ENCODE measurements at regions not wholly inside any gene's neighbourhood (a gene's known extent, or its start where the extent isn't known, plus 50 kb on each side); places are given as distances from the start of the nearest gene placed in this dataset.
"Not testable (repeated sequence)": the region's sequence is repeated elsewhere in the genome, so short reads cannot be mapped to it uniquely, and the experiment has no call there.

DNA sequence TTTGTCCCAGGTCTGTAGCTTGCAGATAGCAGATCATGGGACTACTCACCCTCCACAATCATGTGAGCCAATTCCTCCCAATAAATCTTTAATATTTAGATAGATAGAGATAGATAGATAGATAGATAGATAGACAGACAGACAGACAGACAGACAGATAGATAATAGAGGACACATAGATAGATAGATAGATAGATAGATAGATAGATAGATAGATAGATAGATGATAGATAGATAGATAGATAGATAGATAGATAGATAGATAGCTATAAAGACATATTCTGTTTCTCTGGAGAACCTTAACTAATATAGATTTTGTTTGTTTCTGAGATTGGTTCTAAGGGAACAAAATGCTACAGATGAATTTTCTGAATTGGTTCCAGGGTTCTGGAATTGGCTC is 82.3 kb upstream of the PRDX6 start:
- in situ Hi-C loops (cut with MboI; ENCODE audit: low sequenced_read_pairs), result not testable (repeated sequence)

DNA sequence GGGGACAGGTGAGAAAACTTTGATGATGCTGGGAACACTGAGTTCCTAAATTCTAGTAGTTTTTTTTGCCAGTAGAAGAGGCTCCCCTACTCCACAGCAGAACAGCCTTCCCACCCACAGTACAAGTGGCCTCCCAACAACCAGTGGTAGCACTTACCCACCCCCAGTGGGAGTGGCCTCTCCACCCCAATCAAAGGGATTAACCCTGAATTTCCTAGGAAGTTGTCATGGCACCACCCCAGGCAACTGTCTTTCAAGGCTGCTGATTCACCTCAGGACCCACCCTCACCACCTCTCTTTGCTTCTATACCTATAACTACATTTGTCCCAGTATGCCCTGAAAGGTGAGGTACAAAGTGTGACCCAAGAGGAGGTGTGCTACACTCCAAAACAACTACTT is 81.4 kb upstream of the PRDX6 start:
- in situ Hi-C loops (cut with MboI; ENCODE audit: low sequenced_read_pairs), result no loop called here

- in situ Hi-C loops (cut with MboI; ENCODE audit: low sequenced_read_pairs), result loop anchor here (25.0 kb wide), 1 partner anchor 1337 kb away; no protein-coding TSS in a partner anchor
Observed at GRCh38 chr1:173400387-173400995, 76.6 kb upstream of the PRDX6 start.

DNA sequence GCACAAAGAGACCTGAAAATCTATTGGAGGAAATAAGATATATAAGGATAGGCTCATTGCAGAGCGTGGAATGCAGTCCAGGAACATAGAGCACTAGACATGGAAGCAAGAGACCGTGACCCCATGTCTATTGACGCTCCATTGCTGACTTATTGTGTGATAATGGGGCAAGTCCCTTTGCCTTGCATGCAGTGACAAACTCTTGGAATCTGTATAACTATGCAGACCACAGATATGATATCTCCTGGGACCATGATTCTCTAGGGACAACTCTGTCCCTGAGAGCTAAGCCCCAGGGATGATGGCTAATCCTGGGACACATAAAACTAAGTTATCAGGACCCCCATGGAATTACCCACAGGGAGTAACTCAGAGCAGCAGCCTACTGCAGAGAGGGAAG is 73.1 kb upstream of the PRDX6 start:
- in situ Hi-C loops (cut with MboI; ENCODE audit: low sequenced_read_pairs), result loop anchor here (25.0 kb wide), 1 partner anchor 1333 kb away; no protein-coding TSS in a partner anchor

- in situ Hi-C loops (cut with MboI; ENCODE audit: low sequenced_read_pairs), result loop anchor here (25.0 kb wide), 1 partner anchor 1332 kb away; no protein-coding TSS in a partner anchor
Observed at GRCh38 chr1:173405281-173405680, 71.9 kb upstream of the PRDX6 start.

DNA sequence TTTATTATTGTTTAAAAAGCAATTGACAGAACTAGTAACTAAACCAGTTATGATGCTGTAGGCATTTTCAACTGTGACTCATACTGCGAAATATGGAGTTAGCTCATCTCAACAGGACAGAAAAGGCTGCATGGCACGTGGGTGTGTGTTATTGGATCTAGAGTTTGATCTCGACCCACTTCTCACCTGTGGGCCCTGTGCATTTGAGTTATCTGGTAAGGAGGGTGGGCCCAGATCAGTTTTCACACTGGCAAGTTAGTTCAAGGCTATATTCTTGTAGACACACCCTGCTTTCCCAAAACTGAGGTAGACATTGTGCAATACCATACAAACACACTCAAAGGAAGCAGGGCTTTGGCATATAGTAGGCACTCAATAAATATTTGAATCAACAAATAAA is 71.3 kb upstream of the PRDX6 start:
- in situ Hi-C loops (cut with MboI; ENCODE audit: low sequenced_read_pairs), result loop anchor here (25.0 kb wide), 1 partner anchor 1331 kb away; no protein-coding TSS in a partner anchor

- in situ Hi-C loops (cut with MboI; ENCODE audit: low sequenced_read_pairs), result loop anchor here (25.0 kb wide), 1 partner anchor 1330 kb away; no protein-coding TSS in a partner anchor
Observed at GRCh38 chr1:173406783-173407230, 70.3 kb upstream of the PRDX6 start.

DNA sequence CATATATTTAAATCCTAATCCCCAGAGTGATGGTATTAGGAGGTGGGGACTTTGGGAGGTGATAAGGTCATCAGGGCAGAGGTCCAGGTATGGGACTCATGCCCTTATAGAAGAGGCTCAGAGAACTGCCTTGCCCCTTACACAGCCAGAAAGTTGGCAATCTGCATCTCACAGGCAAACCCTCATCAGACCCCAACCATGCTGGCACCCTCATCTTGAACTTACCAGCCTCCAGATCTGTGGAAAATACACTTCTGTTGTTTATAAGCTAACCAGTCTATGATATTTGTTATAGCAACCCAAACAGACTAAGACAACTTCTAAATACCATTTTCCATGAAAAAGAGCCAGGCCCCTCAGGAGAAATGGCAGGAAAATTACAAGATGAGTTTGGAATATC is 69.3 kb upstream of the PRDX6 start:
- in situ Hi-C loops (cut with MboI; ENCODE audit: low sequenced_read_pairs), result loop anchor here (25.0 kb wide), 1 partner anchor 1329 kb away; no protein-coding TSS in a partner anchor

- in situ Hi-C loops (cut with MboI; ENCODE audit: low sequenced_read_pairs), result loop anchor here (25.0 kb wide), 1 partner anchor 1328 kb away; no protein-coding TSS in a partner anchor
Observed at GRCh38 chr1:173408886-173409285, 68.2 kb upstream of the PRDX6 start.

DNA sequence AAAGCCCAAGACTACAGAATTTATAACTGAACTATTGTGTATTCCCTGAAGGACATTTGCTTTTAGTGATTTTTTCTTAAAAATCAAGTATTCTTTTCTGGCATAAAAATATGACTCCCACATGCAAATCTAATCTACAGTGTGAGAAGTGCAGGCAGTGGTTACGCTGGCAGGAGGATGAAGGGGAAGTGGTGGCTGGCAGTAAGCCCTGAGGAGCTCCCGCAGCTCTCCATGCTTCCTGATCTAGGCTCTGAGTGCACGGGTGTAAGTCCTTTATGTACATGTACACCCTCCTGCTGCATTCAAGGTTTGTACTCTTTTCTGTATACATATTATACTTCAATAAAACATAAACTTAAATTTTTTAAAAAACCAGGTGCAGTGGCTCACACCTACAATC is 67.5 kb upstream of the PRDX6 start:
- in situ Hi-C loops (cut with MboI; ENCODE audit: low sequenced_read_pairs), result loop anchor here (25.0 kb wide), 1 partner anchor 1328 kb away; no protein-coding TSS in a partner anchor

DNA sequence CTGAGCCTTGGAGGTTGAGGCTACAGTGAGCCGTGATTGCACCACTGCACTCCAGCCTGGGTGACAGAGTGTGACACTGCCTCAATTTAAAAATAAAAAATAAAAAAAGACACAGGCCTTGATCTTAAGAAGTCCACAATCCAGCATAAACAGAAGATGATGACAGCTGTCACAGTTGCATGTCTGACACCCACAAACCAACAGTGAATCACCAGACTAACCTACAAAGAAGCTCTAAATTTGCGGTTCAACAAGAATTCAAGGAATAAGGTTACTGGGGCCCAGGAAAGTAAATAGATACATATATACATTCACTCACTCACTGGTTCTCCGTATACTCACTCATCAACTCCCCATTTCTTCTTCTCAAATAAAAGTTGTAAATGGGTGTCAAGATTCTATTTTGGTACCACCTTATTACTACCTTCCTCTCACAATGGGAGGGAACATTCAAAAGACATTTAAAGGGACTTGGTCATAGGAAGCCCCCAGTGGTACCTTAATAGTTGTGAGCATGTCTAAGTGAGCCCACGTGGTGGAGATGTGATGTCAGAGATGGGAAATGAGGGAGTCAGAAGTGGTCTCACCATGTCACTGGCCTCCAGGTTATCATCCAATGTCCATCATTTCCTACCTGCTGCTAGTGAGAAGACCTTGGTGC is 66.9 kb upstream of the PRDX6 start:
- in situ Hi-C loops (cut with MboI; ENCODE audit: low sequenced_read_pairs), result loop anchor here (25.0 kb wide), 1 partner anchor 1327 kb away; no protein-coding TSS in a partner anchor

- in situ Hi-C loops (cut with MboI; ENCODE audit: low sequenced_read_pairs), result loop anchor here (25.0 kb wide), 1 partner anchor 1326 kb away; no protein-coding TSS in a partner anchor
Observed at GRCh38 chr1:173410794-173411236, 66.3 kb upstream of the PRDX6 start.

DNA sequence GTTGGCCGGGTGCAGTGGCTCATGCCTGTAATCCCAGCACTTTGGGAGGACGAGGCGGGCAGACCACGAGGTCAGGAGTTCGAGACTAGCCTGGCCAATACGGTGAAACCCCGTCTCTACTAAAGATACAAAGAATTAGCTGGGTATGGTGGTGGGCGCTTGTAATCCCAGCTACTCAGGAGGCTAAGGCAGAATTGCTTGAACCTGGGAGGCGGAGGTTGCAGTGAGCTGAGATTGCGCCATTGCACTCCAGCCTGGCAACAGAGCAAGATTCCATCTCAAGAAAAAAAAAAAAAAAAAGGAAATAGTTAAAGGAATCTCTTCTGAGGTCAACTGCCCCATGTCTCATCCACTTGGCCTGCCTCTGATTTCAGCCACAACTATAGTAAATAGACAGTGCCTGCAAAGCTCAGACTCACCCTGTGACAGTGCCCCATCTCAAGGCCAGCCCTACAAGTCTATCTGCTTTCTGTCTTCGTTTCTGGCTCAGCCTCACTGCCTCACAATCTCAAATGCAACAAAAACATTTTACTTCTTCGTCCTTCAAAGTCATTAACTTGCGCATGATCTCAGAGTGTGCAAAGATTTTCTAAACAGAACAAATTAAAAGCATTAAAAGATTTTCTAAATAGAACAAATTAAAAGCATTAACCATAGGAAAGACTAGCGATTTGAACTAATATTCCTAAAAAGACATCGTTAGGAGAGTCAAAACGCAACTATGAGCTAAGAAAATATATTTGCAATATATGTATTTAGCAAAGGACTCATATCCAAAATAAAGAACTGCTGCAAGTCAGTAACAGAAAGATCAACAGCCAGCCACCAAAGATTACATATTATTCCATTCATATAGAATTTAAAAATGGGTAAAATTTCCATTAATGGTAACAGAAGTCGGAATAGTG is 65.0 kb upstream of the PRDX6 start:
- in situ Hi-C loops (cut with MboI; ENCODE audit: low sequenced_read_pairs), result loop anchor here (25.0 kb wide), 1 partner anchor 1325 kb away; no protein-coding TSS in a partner anchor

DNA sequence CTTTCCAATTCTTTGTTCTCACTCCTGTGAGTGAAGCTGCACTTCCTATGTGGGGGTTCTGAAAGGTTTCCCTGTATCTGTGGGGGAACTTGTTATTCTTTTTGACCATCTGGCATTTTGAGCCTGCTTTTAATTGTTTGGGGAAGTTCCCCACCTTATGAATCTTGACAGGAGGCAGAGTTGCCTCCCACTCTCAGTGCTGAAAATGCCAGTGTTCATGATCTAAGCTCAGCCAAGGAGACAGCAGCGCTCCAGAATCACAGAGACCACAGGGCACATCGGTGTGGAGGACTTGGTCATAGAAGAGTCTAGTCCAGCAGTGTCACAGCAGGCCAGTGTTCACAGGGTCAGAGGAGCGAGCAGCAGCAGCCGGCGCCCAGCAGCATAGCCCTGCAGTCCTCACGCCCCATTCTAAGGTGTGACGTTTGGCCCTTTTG is 63.8 kb upstream of the PRDX6 start:
- in situ Hi-C loops (cut with MboI; ENCODE audit: low sequenced_read_pairs), result loop anchor here (25.0 kb wide), 1 partner anchor 1324 kb away; no protein-coding TSS in a partner anchor

DNA sequence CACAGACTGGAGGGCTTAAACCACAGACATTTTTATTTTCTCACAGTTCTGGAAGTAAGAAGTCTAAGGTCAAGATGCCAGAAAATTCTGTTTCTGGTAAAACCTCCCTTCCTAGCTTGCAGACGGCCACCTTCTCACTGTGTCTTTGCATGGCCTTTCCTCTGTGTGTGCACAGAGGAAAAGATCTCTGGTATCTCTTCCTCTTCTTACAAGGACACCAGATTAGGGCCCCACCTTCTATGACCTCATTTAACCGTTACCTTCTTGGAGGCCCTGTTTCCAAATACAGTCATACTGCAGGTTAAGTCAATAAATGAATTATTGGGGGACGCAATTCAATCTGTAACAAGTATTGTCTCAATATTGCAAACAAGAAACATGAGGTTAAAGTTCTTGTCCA is 63.0 kb upstream of the PRDX6 start:
- in situ Hi-C loops (cut with MboI; ENCODE audit: low sequenced_read_pairs), result loop anchor here (25.0 kb wide), 1 partner anchor 1323 kb away; no protein-coding TSS in a partner anchor

DNA sequence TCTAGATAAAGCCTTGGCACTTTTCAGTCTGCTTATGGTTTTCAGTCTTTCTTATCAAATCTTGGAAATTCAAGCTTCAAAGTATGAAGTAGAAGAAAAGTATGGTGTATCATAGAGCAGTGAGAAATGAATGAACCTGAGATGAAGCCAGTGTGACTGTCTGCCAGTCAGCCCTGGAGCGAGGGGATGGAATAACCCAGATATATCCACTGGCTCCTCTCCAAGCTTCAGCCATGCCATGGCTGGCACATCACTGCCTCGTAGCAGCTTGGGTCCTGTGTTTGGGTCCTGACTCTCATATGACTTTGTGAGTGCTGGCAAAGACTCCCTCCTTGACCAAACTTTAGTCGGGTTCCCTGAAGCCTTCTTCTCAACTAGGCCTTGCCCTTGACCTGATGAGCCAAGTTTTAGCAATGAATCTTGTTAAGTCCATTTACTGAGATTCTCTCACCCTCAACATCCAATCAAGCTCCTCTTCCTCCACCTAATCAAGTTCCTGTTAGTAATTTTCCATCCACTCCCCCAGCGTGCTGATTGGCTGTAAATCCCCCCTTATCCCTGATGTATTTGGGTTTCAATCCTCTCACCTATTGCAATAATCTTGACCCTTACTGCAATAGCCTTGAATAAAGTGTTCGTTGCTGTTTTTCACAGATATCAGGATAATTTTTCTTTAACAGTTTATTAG is 62.5 kb upstream of the PRDX6 start:
- in situ Hi-C loops (cut with MboI; ENCODE audit: low sequenced_read_pairs), result loop anchor here (25.0 kb wide), 1 partner anchor 1323 kb away; no protein-coding TSS in a partner anchor

DNA sequence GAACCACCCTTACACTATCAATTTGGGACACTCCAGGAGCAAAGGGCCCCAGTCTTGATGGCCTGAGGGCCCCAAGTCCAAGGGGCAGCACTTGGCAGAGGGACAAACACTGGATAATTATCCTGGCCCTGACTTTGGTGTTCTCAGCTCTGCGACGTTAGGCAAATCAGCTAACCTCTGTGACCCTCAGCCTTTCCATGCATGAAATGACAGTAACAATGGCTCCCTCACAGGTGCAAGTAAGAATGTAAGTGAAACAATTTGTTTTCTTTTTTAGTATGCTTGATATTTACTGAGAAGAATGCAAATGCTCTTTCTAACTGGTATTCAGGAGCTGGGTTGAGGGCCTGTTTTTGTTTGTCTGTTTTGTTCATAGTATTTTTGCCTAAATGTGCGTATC is 61.6 kb upstream of the PRDX6 start:
- in situ Hi-C loops (cut with MboI; ENCODE audit: low sequenced_read_pairs), result loop anchor here (25.0 kb wide), 1 partner anchor 1322 kb away; no protein-coding TSS in a partner anchor

DNA sequence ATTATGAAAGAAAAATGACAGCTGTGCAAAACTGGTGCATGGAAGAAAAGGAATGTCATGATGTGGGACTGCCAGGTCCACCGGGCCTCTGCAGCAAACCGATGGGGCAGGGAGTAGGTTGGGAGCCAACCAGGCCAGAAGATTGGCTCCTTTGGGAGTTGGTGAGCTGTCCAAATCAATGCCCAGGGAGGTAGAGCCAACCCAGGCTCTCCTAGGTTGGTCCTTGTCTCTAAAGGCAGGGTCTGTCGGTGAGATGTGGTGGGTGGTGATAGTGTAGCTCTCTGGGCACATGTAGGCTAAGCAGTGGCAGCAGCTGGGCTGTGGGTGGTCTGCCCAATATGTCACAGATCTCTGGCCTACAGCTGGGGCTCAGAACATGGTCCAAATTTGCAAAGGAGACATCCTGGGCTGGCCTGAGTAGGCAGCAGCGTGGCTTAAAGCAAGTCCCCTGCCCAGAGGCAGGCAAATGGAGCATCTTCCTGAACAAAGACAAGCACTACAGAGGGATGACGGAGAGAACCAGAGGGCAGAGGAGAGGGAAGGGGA is 61.2 kb upstream of the PRDX6 start:
- in situ Hi-C loops (cut with MboI; ENCODE audit: low sequenced_read_pairs), result loop anchor here (25.0 kb wide), 1 partner anchor 1321 kb away; no protein-coding TSS in a partner anchor

DNA sequence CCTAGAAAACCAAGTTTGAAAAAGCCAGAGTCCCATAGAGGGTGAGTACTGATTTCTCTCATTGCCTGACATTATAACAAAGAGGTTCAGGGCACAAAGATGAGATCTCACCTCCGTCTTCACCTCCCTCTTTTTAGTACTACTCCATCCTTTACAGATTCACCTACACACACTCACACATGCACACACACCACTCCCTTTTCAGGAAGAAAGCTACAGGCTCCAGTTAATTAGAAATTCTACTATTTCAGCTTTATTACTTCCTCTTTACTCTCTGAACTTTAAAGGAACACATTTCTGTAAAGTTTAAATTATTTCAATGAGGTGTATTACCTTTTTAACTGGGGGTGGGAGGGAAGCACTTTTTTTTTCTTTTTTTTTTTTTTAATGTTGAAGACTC is 59.6 kb upstream of the PRDX6 start:
- in situ Hi-C loops (cut with MboI; ENCODE audit: low sequenced_read_pairs), result loop anchor here (25.0 kb wide), 1 partner anchor 1320 kb away; no protein-coding TSS in a partner anchor
